ENCODE measurements at regions not wholly inside any gene's neighbourhood (a gene's known extent, or its start where the extent isn't known, plus 50 kb on each side); places are given as distances from the start of the nearest gene placed in this dataset.
"Not testable (repeated sequence)": the region's sequence is repeated elsewhere in the genome, so short reads cannot be mapped to it uniquely, and the experiment has no call there.

GRCh38 chr11:97982512-97982911 lies 1038.2 kb upstream of the CNTN5 start:
- DNase-seq, result no peak

DNA sequence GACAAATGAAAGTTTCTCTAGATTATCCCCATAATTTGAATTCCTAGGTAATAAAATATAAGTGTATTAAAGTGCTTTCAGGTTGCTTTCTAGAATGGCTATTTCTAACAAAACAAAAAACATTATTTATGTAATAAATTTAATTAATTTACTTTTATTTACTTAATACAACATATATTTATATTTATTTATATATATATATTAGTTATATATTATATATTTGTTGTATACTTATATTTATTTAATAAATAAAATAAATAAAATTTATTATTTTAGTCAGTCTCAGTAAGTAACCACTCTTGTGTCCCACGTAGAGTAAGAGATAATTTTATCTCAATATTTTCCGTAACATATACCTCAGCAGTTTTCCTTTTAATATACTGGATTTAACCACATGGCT lies 1031.6 kb upstream of the CNTN5 start:
- no peak for DNase-seq

DNA sequence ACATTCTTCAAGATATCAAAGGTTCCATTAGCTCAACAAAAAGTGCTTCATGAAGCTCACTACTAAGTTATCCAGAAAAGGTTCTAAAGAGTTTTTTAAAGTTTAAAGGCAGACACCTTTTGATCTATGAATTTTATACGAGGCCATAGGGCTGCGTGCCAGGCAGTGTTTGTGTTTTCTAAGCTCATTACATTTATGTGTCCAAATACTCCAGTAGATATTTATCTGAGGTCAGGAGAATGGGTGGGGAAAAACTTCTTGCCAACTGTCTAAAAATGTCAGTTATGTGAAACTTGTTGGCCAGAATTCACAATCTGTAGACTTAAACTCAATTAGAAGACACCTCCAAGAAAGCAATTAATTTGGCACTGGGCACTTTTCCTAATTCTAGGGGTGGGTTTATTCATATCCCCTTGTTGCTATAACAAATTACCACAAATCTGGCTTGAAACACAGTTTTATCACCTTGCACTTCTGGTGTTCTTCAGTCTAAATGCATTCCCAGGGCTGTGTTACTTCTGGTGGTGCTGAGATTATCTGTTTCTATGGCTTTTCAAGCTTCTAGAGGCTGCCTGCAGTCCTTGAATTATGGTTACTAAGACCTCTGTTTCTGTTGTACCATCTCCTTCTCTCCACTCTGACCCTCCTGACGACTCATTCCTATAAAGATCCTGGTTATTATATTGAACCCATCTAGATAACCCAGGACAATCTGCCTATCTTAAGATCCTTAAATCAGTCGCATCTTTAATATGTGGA lies 1030.4 kb upstream of the CNTN5 start:
- no peak for DNase-seq

DNA sequence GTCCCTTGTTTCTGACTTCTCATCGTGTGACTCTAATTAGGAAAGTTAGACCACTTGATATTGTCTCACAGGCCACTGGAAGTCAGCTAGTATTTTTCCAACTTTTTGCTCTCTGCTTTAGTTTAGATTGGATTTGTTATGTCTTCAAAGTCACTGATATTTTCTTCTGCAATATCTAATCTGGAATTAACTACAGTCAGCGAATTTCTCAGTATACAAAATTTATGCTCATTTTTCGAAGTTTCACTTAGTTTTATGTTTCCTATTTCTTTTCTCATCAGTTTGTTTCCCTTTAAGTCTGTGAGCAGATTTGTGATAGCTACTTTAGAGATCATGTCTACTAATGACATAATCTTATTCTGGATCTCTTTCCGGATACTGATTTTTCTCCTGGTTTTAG lies 1027.2 kb upstream of the CNTN5 start:
- no peak for DNase-seq

- no peak for DNase-seq
Measured at GRCh38 chr11:97995874-97996273, 1024.9 kb upstream of the CNTN5 start.

GRCh38 chr11:97996762-97997161 lies 1024.0 kb upstream of the CNTN5 start:
- DNase-seq, result no peak

DNA sequence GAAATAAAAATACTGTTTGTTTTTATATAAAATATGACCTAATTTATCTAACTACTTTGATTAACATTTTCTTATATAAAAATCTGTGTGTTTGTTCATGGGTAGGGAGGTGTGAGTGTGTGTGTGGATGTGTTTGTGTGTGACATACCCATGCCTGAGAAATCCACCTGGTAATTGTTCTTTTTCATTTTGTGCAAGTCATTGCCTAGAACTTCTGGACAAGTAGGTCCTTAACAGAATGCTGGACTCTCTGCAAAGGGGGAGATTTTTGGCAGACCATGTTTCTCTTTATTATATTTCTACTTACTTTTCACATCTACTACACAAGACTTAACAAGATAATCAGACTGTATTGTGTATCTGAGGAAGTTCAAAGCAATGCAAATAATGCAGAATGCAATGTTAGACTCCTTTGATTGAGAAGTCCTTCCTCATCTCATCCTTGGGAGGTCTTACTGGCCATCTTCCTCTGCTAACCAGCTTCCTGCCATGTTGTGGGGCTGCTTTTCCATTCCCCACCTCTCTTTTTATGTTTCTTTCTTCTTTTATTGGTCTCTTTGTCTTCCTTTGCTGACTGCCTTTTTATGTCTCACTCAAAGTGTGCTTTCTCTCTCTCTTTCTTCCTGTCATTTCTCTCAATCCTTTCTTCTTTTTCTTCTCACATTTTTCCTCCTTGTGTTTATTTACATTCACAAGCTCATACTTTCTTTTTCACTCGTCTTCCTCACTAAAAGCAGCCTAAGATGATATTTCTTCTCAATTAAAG lies 1017.0 kb upstream of the CNTN5 start:
- no peak for DNase-seq

DNA sequence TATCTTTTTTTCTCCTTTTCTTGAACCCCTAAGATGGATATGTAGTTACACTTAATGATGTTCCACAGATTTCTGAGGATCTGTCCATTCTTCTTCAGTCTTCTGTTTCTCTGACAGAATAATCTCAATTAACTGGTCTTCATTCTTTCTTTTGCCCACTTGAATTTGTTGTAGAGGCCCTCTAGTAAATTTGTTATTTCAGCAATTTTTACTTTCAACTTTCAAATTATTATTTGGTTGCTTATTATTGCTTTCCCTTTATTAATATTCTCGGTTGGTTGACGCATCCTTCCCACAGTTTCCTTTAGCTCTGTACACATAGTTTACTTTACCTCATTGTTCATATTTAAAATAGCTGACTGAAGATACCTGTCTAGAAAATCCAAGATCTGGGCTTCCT lies 1013.7 kb upstream of the CNTN5 start:
- no peak for DNase-seq

GRCh38 chr11:98027652-98028051 lies 993.1 kb upstream of the CNTN5 start:
- DNase-seq, result no peak

- no peak for DNase-seq
Measured at GRCh38 chr11:98029832-98030231, 990.9 kb upstream of the CNTN5 start.

- no peak for DNase-seq
Measured at GRCh38 chr11:98036810-98037209, 983.9 kb upstream of the CNTN5 start.

- no peak for DNase-seq
Measured at GRCh38 chr11:98040061-98040808, 980.5 kb upstream of the CNTN5 start.

DNA sequence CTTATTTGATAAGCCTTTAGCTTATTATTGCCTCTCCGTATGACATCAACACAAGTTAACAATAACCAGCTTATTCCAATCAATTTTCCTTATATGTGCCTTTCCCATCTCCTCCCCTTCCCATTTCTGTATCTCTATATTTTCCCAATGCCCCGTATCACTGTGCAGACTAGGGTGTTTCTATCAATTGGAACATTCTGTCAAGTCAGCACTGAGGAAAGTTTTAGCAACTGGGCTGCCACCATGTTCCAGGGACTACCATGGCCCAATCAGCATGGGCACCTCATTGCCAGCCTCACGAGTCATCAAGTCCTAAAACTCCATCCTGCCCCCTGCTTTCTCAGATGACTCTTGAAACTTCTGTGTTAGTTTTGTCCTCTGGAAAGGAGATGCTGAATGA lies 973.1 kb upstream of the CNTN5 start:
- DNase-seq, result no peak

GRCh38 chr11:98053851-98054250 lies 966.9 kb upstream of the CNTN5 start:
- no peak for DNase-seq

DNA sequence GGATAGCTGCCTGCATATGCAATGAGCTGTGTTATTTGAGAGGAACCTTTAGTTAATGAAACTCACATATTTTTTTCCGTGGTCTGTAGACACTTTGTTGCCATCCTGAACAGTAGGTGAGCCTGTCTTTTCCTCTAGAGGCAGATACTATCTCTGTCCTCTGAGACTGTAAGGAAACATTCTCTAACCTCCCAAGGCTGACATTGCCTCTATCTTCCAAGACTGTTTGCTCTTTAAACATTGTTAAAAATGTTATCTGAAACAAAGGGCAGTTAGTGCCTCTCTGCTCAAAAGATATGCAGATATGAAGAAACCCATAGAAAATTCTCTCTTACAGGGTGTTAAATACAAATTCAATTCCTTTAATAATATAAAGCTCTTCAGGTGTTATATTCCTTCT lies 963.8 kb upstream of the CNTN5 start:
- DNase-seq, result no peak

DNA sequence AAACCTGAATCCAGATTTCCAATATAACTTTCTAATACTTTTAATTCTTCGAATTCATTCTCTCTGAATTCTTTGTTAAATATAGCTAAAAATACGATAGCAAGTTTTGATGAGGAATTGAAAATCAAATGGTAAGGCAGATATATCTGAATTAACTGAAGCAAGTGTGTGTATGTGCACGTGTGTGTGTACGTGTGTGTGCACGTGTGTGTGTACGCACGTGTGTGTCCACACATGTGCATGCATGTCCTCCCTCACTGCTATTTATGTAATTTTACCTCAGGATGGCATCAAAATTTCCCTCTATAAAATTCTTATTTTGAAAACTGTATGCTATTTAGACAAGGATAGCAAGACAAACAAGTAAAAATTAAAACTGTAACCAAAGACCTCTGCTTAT lies 961.3 kb upstream of the CNTN5 start:
- no peak for DNase-seq

- no peak for DNase-seq
Measured at GRCh38 chr11:98060759-98061158, 960.0 kb upstream of the CNTN5 start.

DNA sequence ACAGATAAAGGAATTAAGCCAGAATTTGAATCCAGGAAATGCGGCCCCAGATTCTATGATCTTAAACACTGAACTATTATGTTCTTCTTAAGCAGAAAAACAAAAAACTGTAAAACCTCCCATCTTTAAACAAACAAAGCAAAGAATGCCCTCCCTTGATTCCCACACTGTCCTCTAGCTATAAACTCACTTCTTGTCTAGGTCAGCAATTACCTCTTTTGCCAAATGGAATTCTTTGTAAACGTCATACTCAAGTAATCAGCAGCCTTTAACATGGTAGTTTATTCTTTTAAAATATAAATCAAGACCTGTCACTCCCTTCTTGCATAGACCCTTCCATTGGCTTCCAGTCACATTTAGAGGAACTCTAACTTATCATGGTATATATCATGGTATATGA lies 958.9 kb upstream of the CNTN5 start:
- DNase-seq, result no peak

DNA sequence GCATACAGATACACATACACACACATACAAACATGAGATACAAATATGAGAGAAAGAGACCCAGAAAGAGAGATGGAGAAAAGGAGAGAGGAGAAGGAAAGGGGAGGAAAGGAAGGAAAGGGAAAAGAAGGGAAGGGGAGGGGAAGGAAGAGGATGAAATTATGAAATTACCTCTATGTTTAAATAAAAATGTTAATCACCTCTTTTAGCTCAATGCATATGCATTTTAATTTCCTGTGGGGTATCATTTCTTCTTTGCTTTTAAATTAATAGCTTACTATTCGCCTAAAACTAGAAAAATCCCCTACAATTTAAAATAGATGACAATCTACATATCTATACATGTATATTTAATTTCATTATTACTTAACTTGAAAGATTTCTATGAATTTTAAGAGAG lies 958.0 kb upstream of the CNTN5 start:
- no peak for DNase-seq

- no peak for DNase-seq
Measured at GRCh38 chr11:98068251-98068650, 952.5 kb upstream of the CNTN5 start.

- not testable (repeated sequence) for DNase-seq
Measured at GRCh38 chr11:98069147-98069546, 951.6 kb upstream of the CNTN5 start.

DNA sequence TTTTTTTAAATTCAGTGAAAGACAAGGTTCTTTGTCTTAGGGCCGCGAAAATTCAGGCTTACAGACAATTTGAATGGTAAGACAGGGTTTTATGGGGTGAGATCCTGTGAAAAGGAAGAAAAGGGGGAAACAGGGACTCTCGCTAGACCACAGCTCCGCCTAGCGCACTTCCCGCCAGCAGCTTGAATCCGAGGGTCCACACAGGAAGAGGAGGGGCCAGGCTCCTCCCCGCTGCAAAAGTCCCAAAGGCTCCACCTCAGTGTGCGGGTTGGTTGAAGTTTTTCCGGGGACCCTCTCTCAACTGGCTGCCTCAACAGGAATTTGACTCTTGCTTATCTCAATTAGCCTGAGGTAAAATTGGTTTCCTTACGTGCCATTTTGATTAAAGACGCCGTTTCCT lies 950.9 kb upstream of the CNTN5 start:
- DNase-seq, result no peak

- DNase-seq, result no peak
Measured at GRCh38 chr11:98090861-98091505, 929.8 kb upstream of the CNTN5 start.
